Mammary epithelial cell (primary cell): ENCODE measurements at regions not wholly inside any gene's neighbourhood (a gene's known extent, or its start where the extent isn't known, plus 50 kb on each side); places are given as distances from the start of the nearest gene placed in this dataset.

Source experiments
- EZH2 ChIP-seq: IDR thresholded peaks from 2 replicates; pipeline ENCODE4 v1.6.1; 2012; ENCODE audit warnings: low read length, inconsistent platforms, borderline replicate concordance
- TF ChIP-seq, protein P1 (sequence below), 2 donors: IDR thresholded peaks in 1 of 2; conservative IDR thresholded peaks in 1 of 2; 2 replicates each; pipeline ENCODE4 v1.5.1; 2011 to 2012; ENCODE audit warnings: inconsistent platforms in 2 of 2, low read length in 2 of 2, mild to moderate bottlenecking in 2 of 2, control low read depth in 1 of 2, low read depth in 1 of 2; ENCODE audit not compliant: insufficient read depth in 1 of 2; ENCODE audit errors: extremely low read depth in 1 of 2

DNA sequence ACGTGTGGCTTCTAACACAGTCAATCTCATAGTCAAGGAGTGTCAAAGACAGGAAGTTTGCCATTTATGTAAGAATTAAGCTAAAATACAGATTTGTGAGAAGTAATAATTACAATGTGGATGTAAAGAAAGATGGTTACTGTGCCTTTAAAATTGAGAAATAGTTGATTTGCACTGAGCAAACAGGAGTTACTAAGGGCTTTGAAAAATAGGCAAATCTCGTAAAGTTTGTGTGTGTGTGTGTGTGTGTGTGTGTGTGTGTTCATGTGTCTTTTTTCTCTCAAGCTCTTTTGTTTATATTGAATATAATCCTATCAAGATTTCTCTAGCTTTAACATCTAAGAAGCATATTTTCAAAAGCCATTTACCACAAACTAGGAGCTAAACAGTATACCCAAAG is 2284.5 kb downstream of the LRRC4C start:
- TF ChIP-seq, protein P1, sequence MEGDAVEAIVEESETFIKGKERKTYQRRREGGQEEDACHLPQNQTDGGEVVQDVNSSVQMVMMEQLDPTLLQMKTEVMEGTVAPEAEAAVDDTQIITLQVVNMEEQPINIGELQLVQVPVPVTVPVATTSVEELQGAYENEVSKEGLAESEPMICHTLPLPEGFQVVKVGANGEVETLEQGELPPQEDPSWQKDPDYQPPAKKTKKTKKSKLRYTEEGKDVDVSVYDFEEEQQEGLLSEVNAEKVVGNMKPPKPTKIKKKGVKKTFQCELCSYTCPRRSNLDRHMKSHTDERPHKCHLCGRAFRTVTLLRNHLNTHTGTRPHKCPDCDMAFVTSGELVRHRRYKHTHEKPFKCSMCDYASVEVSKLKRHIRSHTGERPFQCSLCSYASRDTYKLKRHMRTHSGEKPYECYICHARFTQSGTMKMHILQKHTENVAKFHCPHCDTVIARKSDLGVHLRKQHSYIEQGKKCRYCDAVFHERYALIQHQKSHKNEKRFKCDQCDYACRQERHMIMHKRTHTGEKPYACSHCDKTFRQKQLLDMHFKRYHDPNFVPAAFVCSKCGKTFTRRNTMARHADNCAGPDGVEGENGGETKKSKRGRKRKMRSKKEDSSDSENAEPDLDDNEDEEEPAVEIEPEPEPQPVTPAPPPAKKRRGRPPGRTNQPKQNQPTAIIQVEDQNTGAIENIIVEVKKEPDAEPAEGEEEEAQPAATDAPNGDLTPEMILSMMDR (conservative IDR thresholded peaks at IDR 0.05 in 1 of 2, IDR thresholded peaks at IDR 0.05 in 1 of 2; ENCODE audit: extremely low read depth in 1 of 2, insufficient read depth in 1 of 2, low read depth in 1 of 2, low read length in 2 of 2): no peak
- TF ChIP-seq EZH2: no peak
